Sigmoid colon (tissue), 6 donors: ENCODE measurements at regions not wholly inside any gene's neighbourhood (a gene's known extent, or its start where the extent isn't known, plus 50 kb on each side); places are given as distances from the start of the nearest gene placed in this dataset.

Experiments
- DNase-seq: peaks from one replicate; pipeline ENCODE4 v3.0.0-alpha.2; 2019
- H3K27ac ChIP-seq, 4 donors: fragments of 200-600 bp; sonication (generic); one replicate each; pipeline ENCODE4 v1.5.1; 2016 to 2019; ENCODE audit warnings: mild to moderate bottlenecking in 1 of 4
- H3K27me3 ChIP-seq, 3 donors: fragments of 200-600 bp; sonication (generic); one replicate each; pipeline ENCODE4 v1.5.1; 2019; ENCODE audit warnings: mild to moderate bottlenecking in 1 of 3
- H3K36me3 ChIP-seq, 4 donors: fragments of 200-600 bp; sonication (generic); one replicate each; pipeline ENCODE4 v1.5.1; 2016 to 2019
- H3K4me1 ChIP-seq, 4 donors: fragments of 200-600 bp; sonication (generic); one replicate each; pipeline ENCODE4 v1.5.1; 2017 to 2019
- H3K4me3 ChIP-seq, 4 donors: fragments of 200-600 bp; sonication (generic); one replicate each; pipeline ENCODE4 v1.5.1; 2017 to 2019; ENCODE audit warnings: mild to moderate bottlenecking in 2 of 4, moderate library complexity in 1 of 4
- H3K9me3 ChIP-seq, 4 donors: fragments of 200-600 bp in 3 of 4; sonication (generic) in 3 of 4; one replicate each; pipeline versions ENCODE4 v1.5.1 to v1.6.1; 2013 to 2019
- EP300 ChIP-seq, 4 donors: sonication (generic); formaldehyde crosslinking; IDR thresholded peaks; one replicate each; pipeline ENCODE4 v1.6.1; 2017; ENCODE audit warnings: antibody characterized with exemption in 4 of 4
- POLR2A ChIP-seq, 2 donors: fragments of 450-650 bp; IDR thresholded peaks; one replicate each; pipeline ENCODE4 v1.6.1; 2016; ENCODE audit warnings: antibody characterized with exemption in 2 of 2, mild to moderate bottlenecking in 2 of 2, moderate library complexity in 2 of 2
- POLR2AphosphoS5 ChIP-seq, 4 donors: sonication (generic); formaldehyde crosslinking; IDR thresholded peaks; one replicate each; pipeline ENCODE4 v1.6.1; 2017; ENCODE audit warnings: antibody characterized with exemption in 4 of 4
- WGBS, 2 donors: extraction: QIAGEN DNeasy Blood & Tissue Kit; methylation state at CpG; one replicate each; pipeline ENCODE4 v1.1.7; 2013; 5-methylcytosine and 5-hydroxymethylcytosine counted together
- intact Hi-C: fragments of 100-400 bp; cut with DNase I; formaldehyde crosslinking; loops from one replicate; pipeline ENCODE4 v1.15.1; 2023
- TF ChIP-seq, protein P1 (sequence below), 4 experiments: fragments of 450-650 bp in 3 of 4; fragments of 200-600 bp in 1 of 4; IDR thresholded peaks; one replicate each; pipeline ENCODE4 v1.5.1; 2016 to 2019; ENCODE audit warnings: antibody characterized with exemption in 4 of 4, mild to moderate bottlenecking in 3 of 4, moderate library complexity in 2 of 4
- donor health status: healthy with polysubstance abuse.
- donor health status: healthy.

DNA sequence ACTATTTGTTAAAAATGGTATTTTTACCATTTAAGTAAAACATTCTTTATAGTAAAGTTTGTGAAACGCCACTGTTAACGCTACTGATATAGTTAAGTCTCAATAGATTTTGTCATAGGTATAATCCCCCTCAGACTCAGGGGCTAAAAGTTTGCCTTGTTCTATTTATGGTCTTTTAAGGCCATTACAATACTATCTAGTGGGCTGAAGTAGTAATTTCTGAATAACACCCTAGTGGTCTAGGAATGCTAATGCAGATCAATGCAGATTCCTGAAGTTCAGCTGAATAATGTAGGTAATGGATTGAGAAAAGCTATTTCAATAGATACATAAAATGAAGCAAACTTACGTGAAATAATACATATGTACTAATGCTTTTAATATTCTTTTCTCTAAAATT is 989.3 kb upstream of the NOVA1 start:
- Histone ChIP-seq H3K9me3 (no peaks in the 10 kb centered on the region), H3K4me1 (no peaks in the 10 kb centered on the region), H3K36me3 (no peaks in the 10 kb centered on the region), H3K27me3 (no peaks in the 10 kb centered on the region), H3K4me3 (no peak overlapping the region), H3K27ac (no peak overlapping the region)
- WGBS, 2 donors, result 60% methylated on average over 3 of the region's 3 CpGs
- TF ChIP-seq POLR2AphosphoS5 (IDR thresholded peaks at IDR 0.05) (no peak), EP300 (IDR thresholded peaks at IDR 0.05) (no peak), POLR2A (IDR thresholded peaks at IDR 0.05) (no peak)
- TF ChIP-seq, protein P1, sequence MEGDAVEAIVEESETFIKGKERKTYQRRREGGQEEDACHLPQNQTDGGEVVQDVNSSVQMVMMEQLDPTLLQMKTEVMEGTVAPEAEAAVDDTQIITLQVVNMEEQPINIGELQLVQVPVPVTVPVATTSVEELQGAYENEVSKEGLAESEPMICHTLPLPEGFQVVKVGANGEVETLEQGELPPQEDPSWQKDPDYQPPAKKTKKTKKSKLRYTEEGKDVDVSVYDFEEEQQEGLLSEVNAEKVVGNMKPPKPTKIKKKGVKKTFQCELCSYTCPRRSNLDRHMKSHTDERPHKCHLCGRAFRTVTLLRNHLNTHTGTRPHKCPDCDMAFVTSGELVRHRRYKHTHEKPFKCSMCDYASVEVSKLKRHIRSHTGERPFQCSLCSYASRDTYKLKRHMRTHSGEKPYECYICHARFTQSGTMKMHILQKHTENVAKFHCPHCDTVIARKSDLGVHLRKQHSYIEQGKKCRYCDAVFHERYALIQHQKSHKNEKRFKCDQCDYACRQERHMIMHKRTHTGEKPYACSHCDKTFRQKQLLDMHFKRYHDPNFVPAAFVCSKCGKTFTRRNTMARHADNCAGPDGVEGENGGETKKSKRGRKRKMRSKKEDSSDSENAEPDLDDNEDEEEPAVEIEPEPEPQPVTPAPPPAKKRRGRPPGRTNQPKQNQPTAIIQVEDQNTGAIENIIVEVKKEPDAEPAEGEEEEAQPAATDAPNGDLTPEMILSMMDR (IDR thresholded peaks at IDR 0.05), result no peak
- intact Hi-C loops, result no loop called here
- no peak for DNase-seq

DNA sequence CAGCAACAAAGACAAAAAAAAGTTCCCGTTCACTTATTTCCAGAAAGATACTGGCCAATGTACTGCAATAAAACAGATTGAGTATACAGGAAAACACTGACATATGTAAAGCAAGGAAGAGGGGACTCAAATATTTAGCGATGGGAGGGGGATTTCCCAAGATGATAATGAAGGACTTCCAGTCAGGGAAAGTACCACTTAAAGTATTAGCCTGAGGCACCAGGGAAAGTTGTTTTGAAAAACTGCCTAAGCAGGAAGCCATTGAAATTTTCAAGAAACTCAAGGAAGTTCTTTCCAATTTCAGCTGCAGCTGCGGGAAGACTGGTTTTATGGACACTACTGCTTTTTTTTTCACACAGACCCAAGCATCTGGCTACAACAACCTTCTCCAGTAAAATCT is 1007.4 kb upstream of the NOVA1 start:
- Histone ChIP-seq H3K4me3 (no peak overlapping the region), H3K4me1 (no peaks in the 10 kb centered on the region), H3K36me3 (no peaks in the 10 kb centered on the region), H3K27me3 (no peaks in the 10 kb centered on the region), H3K9me3 (no peaks in the 10 kb centered on the region), H3K27ac (no peak overlapping the region)
- TF ChIP-seq, protein P1 (IDR thresholded peaks at IDR 0.05), result no peak
- TF ChIP-seq POLR2AphosphoS5 (IDR thresholded peaks at IDR 0.05), result no peak
- TF ChIP-seq EP300 (IDR thresholded peaks at IDR 0.05), result no peak
- TF ChIP-seq POLR2A (IDR thresholded peaks at IDR 0.05), result no peak
- DNase-seq, result no peak
- intact Hi-C loops, result no loop called here
- WGBS, 2 donors, result 6 to 34% methylated on average over 3 of the region's 3 CpGs

DNA sequence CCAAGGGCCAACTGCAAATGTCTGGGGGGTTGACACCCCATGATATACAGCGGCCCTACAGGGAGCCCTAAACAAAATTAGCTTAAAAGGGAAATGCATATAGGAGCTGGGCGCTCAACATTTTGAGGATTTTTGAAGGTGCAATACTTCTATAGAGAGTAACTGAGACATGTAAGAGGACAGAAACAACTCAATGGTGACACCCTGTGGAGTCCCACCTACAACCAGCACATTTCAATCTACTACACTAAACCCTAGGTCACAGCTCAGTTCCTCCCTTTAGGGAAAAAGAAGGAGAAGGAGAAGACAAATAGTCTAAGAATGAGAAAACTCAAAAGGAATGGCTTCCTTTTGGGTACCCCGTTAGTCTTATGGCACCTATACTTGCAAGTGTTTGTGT is 1010.5 kb upstream of the NOVA1 start:
- 91 to 93% methylated on average over 3 of the region's 3 CpGs for WGBS, 2 donors
- no peak for DNase-seq
- Histone ChIP-seq H3K9me3 (no peaks in the 10 kb centered on the region), H3K4me1 (no peaks in the 10 kb centered on the region), H3K36me3 (no peaks in the 10 kb centered on the region), H3K4me3 (no peak overlapping the region), H3K27me3 (no peaks in the 10 kb centered on the region), H3K27ac (no peak overlapping the region)
- TF ChIP-seq POLR2AphosphoS5 (IDR thresholded peaks at IDR 0.05) (no peak), EP300 (IDR thresholded peaks at IDR 0.05) (no peak), POLR2A (IDR thresholded peaks at IDR 0.05) (no peak)
- TF ChIP-seq, protein P1 (IDR thresholded peaks at IDR 0.05), result no peak
- intact Hi-C loops, result no loop called here

DNA sequence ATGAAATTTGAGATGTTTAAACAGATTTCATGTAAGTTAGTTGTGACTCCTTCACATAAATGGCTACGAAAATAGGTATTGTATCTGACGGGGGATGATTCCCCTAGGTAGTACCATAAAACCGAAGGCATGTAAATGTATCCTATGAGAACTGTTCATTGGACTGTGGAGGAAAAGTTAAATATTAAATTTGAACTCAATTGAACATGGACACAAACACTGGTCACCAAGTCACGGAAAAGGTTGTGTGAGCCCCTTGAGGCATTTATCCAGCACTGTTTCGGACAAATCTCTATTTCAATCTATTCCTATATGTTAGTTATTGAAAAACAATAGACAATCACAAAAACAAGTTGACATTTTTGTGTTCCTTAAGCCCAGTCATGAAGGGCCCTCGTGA is 1014.3 kb upstream of the NOVA1 start:
- Histone ChIP-seq H3K27me3 (no peaks in the 10 kb centered on the region), H3K4me1 (no peaks in the 10 kb centered on the region), H3K27ac (no peak overlapping the region), H3K9me3 (no peaks in the 10 kb centered on the region), H3K36me3 (no peaks in the 10 kb centered on the region), H3K4me3 (no peak overlapping the region)
- 88% methylated on average over 6 of the region's 6 CpGs for WGBS, 2 donors
- intact Hi-C loops, result no loop called here
- TF ChIP-seq POLR2A (IDR thresholded peaks at IDR 0.05), result no peak
- TF ChIP-seq POLR2AphosphoS5 (IDR thresholded peaks at IDR 0.05), result no peak
- TF ChIP-seq, protein P1 (IDR thresholded peaks at IDR 0.05), result no peak
- no peak for TF ChIP-seq EP300 (IDR thresholded peaks at IDR 0.05)
- no peak for DNase-seq

DNA sequence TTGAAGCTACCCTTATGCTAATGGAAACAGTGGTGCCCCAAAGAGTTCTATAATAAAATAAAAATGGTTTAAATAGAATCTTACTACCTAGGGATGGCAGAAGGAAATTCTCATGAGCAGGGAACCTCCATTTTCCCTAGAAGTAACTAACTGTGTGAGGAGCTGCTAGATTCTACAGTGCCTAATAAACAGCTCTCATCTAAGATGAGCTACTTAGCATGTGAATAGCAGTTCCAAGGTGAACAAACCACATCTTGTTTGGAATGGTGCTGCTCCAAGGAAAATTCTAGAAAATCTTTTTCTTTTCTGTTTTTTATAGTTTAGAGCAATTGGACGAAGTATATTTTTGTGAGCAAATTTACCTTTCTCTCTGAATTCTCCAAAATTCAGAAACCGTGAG is 1015.3 kb upstream of the NOVA1 start:
- no peak overlapping the region for H3K27ac ChIP-seq
- intact Hi-C loops, result no loop called here
- H3K9me3 ChIP-seq, result no peaks in the 10 kb centered on the region
- no peak for DNase-seq
- no peaks in the 10 kb centered on the region for H3K27me3 ChIP-seq
- no peaks in the 10 kb centered on the region for H3K4me1 ChIP-seq
- 86 to 89% methylated on average over 2 of the region's 2 CpGs for WGBS, 2 donors
- H3K36me3 ChIP-seq, result no peaks in the 10 kb centered on the region
- TF ChIP-seq POLR2A (IDR thresholded peaks at IDR 0.05) (no peak), POLR2AphosphoS5 (IDR thresholded peaks at IDR 0.05) (no peak), EP300 (IDR thresholded peaks at IDR 0.05) (no peak)
- TF ChIP-seq, protein P1 (IDR thresholded peaks at IDR 0.05), result no peak
- H3K4me3 ChIP-seq, result no peak overlapping the region
